NCI-H2107 (cell line): ENCODE measurements at regions not wholly inside any gene's neighbourhood (a gene's known extent, or its start where the extent isn't known, plus 50 kb on each side); places are given as distances from the start of the nearest gene placed in this dataset.
"Not testable (repeated sequence)": the region's sequence is repeated elsewhere in the genome, so short reads cannot be mapped to it uniquely, and the experiment has no call there.

Experiments
- DNase-seq: peaks from one replicate; lab custom pipeline; 2025; lab: John Stamatoyannopoulos, UW

GRCh38 chr4:164595751-164596150 is 158.2 kb upstream of the SMIM31 start:
- DNase-seq = no peak

GRCh38 chr4:164596318-164596878 is 157.5 kb upstream of the SMIM31 start:
- DNase-seq = no peak

- no peak for DNase-seq
Observed at GRCh38 chr4:164596927-164597326, 157.0 kb upstream of the SMIM31 start.

DNA sequence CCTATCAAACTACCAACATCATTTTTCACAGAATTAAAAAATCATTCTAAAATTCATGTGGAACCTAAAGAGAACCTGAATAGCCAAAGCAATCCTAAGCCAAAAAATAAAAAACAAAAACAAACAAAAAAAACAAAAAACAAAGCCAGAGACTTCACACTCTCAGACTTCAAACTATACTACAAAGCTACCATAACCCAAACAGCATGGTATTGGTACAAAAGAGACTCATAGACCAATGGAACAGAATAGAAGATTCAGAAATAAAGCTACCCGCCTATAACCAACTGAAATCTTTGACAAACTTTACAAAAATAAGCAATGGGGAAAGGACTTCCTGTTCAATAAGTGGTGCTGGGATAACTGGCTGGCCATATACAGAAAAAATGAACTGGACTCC is 152.3 kb upstream of the SMIM31 start:
- no peak for DNase-seq

DNA sequence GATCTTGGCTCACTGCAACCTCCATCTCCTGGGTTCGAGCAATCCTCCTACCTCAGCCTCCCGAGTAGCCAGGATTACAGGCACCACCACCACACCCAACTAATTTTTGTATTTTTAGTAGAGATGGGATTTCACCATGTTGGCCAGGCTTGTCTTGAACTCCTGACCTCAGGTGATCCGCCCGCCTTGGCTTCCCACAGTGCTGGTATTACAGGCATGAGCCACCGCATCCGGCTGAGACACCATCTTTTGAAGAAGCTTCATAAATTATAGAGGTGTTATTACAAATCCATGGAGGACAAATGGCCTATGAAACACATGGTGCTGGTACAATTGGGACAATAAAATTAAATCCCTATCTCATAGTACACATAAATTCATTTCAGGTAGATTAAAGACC is 148.1 kb upstream of the SMIM31 start:
- not testable (repeated sequence) for DNase-seq

DNA sequence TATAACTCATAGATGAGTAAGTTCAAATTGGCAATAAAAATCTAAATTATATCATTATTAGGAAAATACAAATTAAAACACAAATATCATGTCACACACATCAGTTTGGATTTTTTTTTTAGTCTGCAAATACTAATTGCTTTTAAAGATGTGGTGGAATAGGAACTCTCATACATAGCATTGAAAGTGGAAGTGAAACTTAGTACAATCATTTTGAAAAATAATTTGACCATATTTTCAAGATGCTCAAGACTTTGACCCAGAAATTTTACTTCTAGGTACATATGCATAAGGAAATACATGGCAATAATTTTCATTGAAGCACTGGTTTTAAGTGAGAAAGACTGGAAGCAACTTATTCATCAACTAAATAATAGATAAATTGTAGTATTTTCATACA is 147.5 kb upstream of the SMIM31 start:
- no peak for DNase-seq

DNA sequence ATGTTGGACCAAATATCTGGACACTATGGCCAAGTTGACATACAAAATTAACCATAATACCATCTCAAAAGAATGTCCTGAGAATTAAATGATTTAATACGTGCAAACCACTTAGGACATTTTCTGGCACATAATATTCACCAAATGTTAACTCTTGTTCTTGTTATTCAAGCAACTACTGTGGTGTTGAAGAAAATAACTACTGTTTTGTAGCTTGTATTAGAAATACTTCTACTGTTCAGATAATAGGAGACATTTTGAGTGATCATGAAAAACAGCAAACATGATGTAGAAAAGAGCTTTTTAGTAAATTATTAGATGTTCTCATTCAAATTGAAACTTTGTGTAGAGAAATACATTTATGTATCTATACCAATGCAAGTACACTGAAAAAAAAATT is 140.7 kb upstream of the SMIM31 start:
- DNase-seq = no peak

GRCh38 chr4:164613792-164614191 is 140.1 kb upstream of the SMIM31 start:
- no peak for DNase-seq

DNA sequence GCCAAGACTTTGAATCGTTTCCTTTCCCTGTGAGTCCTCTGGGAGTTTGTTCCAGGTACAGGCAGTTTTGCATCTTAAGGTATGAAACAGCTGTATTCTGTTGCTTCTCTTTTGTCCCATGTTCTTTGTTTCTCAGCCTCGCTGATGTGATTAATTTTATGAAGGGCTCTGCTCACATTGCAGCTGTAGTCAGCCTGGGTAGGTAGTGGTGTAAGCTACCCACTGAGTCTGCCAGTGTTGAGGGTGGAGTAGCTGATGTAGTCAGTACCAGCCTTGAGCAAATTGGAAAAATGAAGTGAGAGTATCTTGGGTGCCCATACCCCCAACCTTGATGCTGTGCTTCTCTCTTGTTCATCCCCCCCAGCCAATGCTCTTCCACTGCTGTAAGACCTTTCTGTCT is 139.6 kb upstream of the SMIM31 start:
- DNase-seq = no peak

- DNase-seq = no peak
Observed at GRCh38 chr4:164614999-164615398, 138.9 kb upstream of the SMIM31 start.

GRCh38 chr4:164615964-164616363 is 138.0 kb upstream of the SMIM31 start:
- DNase-seq = no peak

DNA sequence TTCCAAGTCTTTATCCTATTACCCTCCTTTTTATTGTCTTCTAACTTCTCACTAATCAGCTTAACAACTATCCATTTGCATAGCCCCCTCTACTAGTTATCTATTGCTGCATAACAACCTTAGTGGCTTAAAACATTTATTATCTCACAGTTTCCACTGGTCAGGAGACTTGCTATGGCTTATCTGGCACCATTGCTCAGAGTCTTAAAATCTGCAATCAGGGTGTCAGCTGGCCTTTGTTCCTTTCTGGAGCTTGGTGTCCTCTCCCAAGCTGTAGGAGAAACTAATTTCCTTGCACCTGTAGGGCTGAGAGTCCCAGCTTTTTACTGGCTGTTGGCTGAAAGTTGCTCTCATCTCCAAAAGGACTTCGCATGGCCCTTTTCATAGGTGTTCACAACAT is 137.0 kb upstream of the SMIM31 start:
- DNase-seq = no peak

- no peak for DNase-seq
Observed at GRCh38 chr4:164617426-164617825, 136.5 kb upstream of the SMIM31 start.

DNA sequence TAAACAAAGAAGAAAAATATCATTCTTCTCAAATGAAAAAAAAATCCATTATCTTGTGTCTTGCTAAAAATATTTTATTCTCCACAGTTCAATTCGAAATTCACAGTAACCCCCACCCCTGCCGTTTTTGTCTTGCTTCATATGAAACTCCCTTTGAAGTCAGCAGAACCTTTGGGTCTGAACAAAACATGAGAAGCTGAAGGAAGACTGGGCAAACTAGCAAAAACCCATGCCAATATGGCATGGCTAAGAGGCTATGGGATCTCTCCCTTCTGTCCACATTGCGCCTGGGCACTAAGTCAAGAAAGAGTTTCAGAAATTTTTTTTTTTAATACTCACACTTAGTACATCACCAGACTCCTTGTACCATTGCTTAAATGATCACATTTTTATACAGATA is 136.0 kb upstream of the SMIM31 start:
- DNase-seq = no peak

GRCh38 chr4:164621886-164622521 is 131.9 kb upstream of the SMIM31 start:
- DNase-seq = no peak

- no peak for DNase-seq
Observed at GRCh38 chr4:164623099-164623498, 130.8 kb upstream of the SMIM31 start.

DNA sequence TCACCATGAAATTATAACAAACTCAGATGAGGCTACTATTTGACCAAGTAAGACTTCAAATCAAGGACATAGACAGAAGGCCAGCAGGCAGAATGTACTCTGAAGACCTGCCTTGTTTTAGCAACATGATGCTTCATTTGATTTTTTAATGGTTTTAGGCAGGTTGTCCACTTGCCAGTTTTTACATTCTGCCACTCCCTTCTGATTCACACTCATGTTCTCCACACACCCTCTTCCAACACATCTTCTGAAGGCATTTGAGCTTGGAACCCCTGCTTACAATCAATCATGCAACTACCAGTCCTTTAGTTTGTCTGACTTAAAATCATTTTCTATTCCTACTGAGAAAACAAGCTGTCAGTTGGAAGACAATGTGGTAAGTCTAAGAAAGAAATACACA is 114.9 kb upstream of the SMIM31 start:
- no peak for DNase-seq

- no peak for DNase-seq
Observed at GRCh38 chr4:164648151-164648848, 105.6 kb upstream of the SMIM31 start.

- no peak for DNase-seq
Observed at GRCh38 chr4:164648849-164649212, 105.1 kb upstream of the SMIM31 start.

GRCh38 chr4:164659765-164660164 is 94.2 kb upstream of the SMIM31 start:
- no peak for DNase-seq

- DNase-seq = not testable (repeated sequence)
Observed at GRCh38 chr4:164676152-164676551, 77.8 kb upstream of the SMIM31 start.

DNA sequence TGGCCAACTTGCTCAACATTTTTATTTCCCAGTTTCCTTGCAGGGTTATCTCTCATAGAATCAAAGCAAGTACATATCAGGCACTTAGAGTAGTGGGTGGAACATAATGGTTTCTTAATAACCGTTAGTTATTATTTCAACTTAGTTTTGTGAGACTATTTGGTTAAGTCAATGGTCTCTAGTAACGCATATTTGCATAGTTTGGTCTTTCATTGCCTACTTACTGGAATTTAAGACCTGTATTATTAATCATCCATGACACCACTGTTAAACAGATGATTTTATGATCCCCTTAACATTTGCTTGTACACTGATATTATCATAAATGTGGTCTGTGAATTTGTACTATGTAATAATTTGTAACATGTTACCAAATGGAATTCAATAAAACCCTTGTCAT is 70.9 kb upstream of the SMIM31 start:
- DNase-seq = no peak

DNA sequence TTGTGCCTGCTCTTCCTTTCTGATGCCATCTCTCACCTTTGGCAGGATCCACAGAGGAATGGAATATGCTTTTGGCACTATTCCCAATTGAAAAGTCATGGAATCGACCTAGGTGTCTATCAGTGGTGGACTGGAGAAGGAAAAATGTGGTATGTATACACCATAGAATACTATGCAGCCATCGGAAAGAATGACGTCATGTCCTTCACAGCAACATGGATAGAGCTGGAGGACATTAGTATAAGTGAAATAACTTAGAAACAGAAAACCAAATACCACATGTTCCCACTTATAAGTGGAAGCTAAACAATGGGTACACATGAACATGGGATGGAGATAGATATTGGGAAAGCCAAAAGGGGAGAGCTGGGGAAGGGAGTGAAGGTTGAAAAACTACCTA is 58.3 kb upstream of the SMIM31 start:
- DNase-seq = no peak

DNA sequence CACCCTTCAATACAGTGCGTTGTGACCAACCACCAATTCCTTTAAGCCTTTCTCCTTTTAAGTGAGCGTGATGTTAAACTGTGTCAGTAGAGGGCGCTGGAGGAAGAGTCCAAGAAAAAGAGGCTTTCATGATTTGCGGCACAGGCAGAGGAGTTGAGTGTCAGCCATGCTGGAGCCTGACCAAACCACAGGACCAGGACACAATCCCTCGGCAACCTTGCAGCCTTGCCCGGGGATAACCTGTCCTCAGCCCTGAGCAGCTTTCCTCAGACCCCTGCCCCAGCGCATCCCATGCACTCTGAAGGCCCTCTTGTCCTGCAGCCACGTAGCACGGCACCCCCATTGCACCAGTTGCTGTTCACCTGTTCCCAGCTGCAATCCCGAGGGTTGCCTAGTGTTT is 53.5 kb upstream of the SMIM31 start:
- no peak for DNase-seq
